Ovary (tissue), 3 donors: ENCODE measurements at regions not wholly inside any gene's neighbourhood (a gene's known extent, or its start where the extent isn't known, plus 50 kb on each side); places are given as distances from the start of the nearest gene placed in this dataset.

ENCODE experiments used
- EP300 ChIP-seq: sonication (generic); formaldehyde crosslinking; IDR thresholded peaks from one replicate; pipeline ENCODE4 v1.6.1; 2017; ENCODE audit warnings: antibody characterized with exemption
- POLR2A ChIP-seq: fragments of 450-650 bp; IDR thresholded peaks from one replicate; pipeline ENCODE4 v1.6.1; 2017; ENCODE audit warnings: antibody characterized with exemption, mild to moderate bottlenecking, moderate library complexity
- TF ChIP-seq, protein P1 (sequence below), 3 donors: fragments of 450-650 bp in 2 of 3; fragments of 200-600 bp in 1 of 3; IDR thresholded peaks; one replicate each; pipeline versions ENCODE4 v1.5.1 to v1.8.0; 2016 to 2022; ENCODE audit warnings: antibody characterized with exemption in 3 of 3, mild to moderate bottlenecking in 1 of 3
- donor health status: DM: no; HTN: no; CAD: no.

DNA sequence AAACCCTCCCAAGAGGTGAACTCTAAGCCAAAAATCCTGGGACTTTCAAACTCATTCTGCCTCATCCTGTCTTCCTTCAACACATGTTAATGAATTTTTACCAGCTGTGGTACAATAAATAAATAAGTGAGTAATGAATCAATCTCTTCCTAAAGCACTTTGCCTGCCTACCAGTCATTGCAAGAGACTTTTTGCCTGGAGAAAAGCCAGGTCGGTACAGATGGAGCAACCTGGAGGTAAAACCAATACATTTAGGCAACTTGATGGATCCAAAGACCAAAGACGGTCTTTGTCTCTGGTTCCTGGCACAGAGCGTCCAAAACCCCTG lies 324.2 kb downstream of the PMP22 start:
- no peak for TF ChIP-seq POLR2A
- TF ChIP-seq, protein P1, sequence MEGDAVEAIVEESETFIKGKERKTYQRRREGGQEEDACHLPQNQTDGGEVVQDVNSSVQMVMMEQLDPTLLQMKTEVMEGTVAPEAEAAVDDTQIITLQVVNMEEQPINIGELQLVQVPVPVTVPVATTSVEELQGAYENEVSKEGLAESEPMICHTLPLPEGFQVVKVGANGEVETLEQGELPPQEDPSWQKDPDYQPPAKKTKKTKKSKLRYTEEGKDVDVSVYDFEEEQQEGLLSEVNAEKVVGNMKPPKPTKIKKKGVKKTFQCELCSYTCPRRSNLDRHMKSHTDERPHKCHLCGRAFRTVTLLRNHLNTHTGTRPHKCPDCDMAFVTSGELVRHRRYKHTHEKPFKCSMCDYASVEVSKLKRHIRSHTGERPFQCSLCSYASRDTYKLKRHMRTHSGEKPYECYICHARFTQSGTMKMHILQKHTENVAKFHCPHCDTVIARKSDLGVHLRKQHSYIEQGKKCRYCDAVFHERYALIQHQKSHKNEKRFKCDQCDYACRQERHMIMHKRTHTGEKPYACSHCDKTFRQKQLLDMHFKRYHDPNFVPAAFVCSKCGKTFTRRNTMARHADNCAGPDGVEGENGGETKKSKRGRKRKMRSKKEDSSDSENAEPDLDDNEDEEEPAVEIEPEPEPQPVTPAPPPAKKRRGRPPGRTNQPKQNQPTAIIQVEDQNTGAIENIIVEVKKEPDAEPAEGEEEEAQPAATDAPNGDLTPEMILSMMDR (IDR thresholded peaks at IDR 0.05) = no peak
- no peak for TF ChIP-seq EP300
